Heart left ventricle (tissue), 13 donors: ENCODE measurements at regions not wholly inside any gene's neighbourhood (a gene's known extent, or its start where the extent isn't known, plus 50 kb on each side); places are given as distances from the start of the nearest gene placed in this dataset.

Source experiments
- CTCF ChIP-seq, 12 donors: fragments of 200-600 bp; sonication (generic) in 4 of 12; IDR thresholded peaks; one replicate each; pipeline versions ENCODE4 v1.5.0 to v1.8.0; 2018 to 2022; ENCODE audit warnings: antibody characterized with exemption in 12 of 12, mild to moderate bottlenecking in 5 of 12
- POLR2A ChIP-seq, 2 donors: fragments of 450-650 bp; IDR thresholded peaks; one replicate each; pipeline ENCODE4 v1.6.1; 2017; ENCODE audit warnings: antibody characterized with exemption in 2 of 2, mild to moderate bottlenecking in 2 of 2, moderate library complexity in 2 of 2
- donor health status: ischemic (EF 13 %, LVEDD 7.1; RV severe dilation, severe dysfunction).
- donor health status: DM: no; HTN: yes; CAD: no.
- donor health status: DM: no; HTN: no; CAD: no.
- donor health status: ischemic (EF 25% LVEDD 6.9; RV normal size, moderate dysfunction).
- donor health status: ischemic (EF 25% LVEDD 5.7; RV mildly dilated, moderate dysfunction).
- donor health status: ischemic (EF 35%, LVEDD 5.7; RV mildly dilated, moderate dysfunction).
- donor health status: nonischemic (EF 11% LVEDD 7.7; RV severe dilation, severe dysfunction).
- donor health status: DM: yes; HTN: yes; CAD: no.
- donor health status: PGD.
- donor health status: ischemic (EF 29% LVEDD 5.4; RV normal size, mild dysfunction).
- donor health status: nonischemic (EF 23%, LVEDD 6.1; RV moderate dilation, normal function).

- no peak for TF ChIP-seq CTCF (IDR thresholded peaks at IDR 0.05)
- TF ChIP-seq POLR2A (IDR thresholded peaks at IDR 0.05) = no peak
Observed at GRCh38 chr11:27873664-27874063, 173.4 kb upstream of the BDNF start.
